Liver (tissue), 3 donors: ENCODE measurements at regions not wholly inside any gene's neighbourhood (a gene's known extent, or its start where the extent isn't known, plus 50 kb on each side); places are given as distances from the start of the nearest gene placed in this dataset.

Experiments used
- ATF3 ChIP-seq: IDR thresholded peaks from 2 replicates; pipeline ENCODE4 v1.6.1; 2016; ENCODE audit warnings: antibody characterized with exemption
- CTCF ChIP-seq: fragments of 150-350 bp; IDR thresholded peaks from 2 replicates; pipeline ENCODE4 v1.5.1; 2017; ENCODE audit warnings: improper control_type of control experiment, low read depth, low read length; ENCODE audit not compliant: missing input control
- EGR1 ChIP-seq, 2 donors: IDR thresholded peaks; 2 replicates each; pipeline ENCODE4 v1.6.1; 2016 to 2018; ENCODE audit warnings: antibody characterized with exemption in 2 of 2, low read depth in 2 of 2
- FOXA1 ChIP-seq: IDR thresholded peaks from 2 replicates; pipeline ENCODE4 v1.6.1; 2016; ENCODE audit warnings: antibody characterized with exemption
- GABPA ChIP-seq, 2 donors: IDR thresholded peaks in 1 of 2; conservative IDR thresholded peaks in 1 of 2; 2 replicates each; pipeline ENCODE4 v1.6.1; 2016; ENCODE audit warnings: antibody characterized with exemption in 2 of 2, mild to moderate bottlenecking in 1 of 2, moderate library complexity in 1 of 2
- HNF4A ChIP-seq, 2 donors: conservative IDR thresholded peaks; 2 replicates each; pipeline ENCODE4 v1.6.1; 2016; ENCODE audit warnings: antibody characterized with exemption in 2 of 2, mild to moderate bottlenecking in 2 of 2
- JUND ChIP-seq, 2 donors: IDR thresholded peaks; 2 replicates each; pipeline ENCODE4 v1.6.1; 2016; ENCODE audit warnings: antibody characterized with exemption in 2 of 2
- MAX ChIP-seq: IDR thresholded peaks from 2 replicates; pipeline ENCODE4 v1.6.1; 2016; ENCODE audit warnings: antibody characterized with exemption
- RAD21 ChIP-seq, 2 donors: IDR thresholded peaks; 2 replicates each; pipeline ENCODE4 v1.6.1; 2016; ENCODE audit warnings: antibody characterized with exemption in 2 of 2, mild to moderate bottlenecking in 2 of 2
- REST ChIP-seq: IDR thresholded peaks from 2 replicates; pipeline ENCODE4 v1.6.1; 2016; ENCODE audit warnings: antibody characterized with exemption, mild to moderate bottlenecking
- RXRA ChIP-seq, 2 donors: IDR thresholded peaks; 2 replicates each; pipeline ENCODE4 v1.6.1; 2017 to 2018; ENCODE audit warnings: antibody characterized with exemption in 2 of 2, mild to moderate bottlenecking in 1 of 2
- SP1 ChIP-seq: IDR thresholded peaks from 2 replicates; pipeline ENCODE4 v1.6.1; 2018; ENCODE audit warnings: antibody characterized with exemption, mild to moderate bottlenecking
- YY1 ChIP-seq: IDR thresholded peaks from 2 replicates; pipeline ENCODE4 v1.6.1; 2016; ENCODE audit warnings: antibody characterized with exemption, mild to moderate bottlenecking
- ZBTB33 ChIP-seq: IDR thresholded peaks from 2 replicates; pipeline ENCODE4 v1.6.1; 2016; ENCODE audit warnings: antibody characterized with exemption
- donor health status: healthy.
- donor health status: healthy.

GRCh38 chr7:146002431-146003078, 114.0 kb upstream of the CNTNAP2 start:
- TF ChIP-seq CTCF: no peak
- TF ChIP-seq REST: no peak
- TF ChIP-seq ZBTB33: no peak
- no peak for TF ChIP-seq SP1
- TF ChIP-seq JUND (IDR thresholded peaks at IDR 0.05): no peak
- TF ChIP-seq MAX: no peak
- TF ChIP-seq GABPA (IDR thresholded peaks at IDR 0.05 in 1 of 2, conservative IDR thresholded peaks at IDR 0.05 in 1 of 2): no peak
- no peak for TF ChIP-seq HNF4A (conservative IDR thresholded peaks at IDR 0.05)
- no peak for TF ChIP-seq FOXA1
- no peak for TF ChIP-seq ATF3
- TF ChIP-seq YY1: no peak
- TF ChIP-seq RXRA (IDR thresholded peaks at IDR 0.05): no peak
- TF ChIP-seq EGR1 (IDR thresholded peaks at IDR 0.05; ENCODE audit: low read depth in 2 of 2): no peak
- no peak for TF ChIP-seq RAD21 (IDR thresholded peaks at IDR 0.05)
